Neural progenitor cell (in vitro differentiated cells): ENCODE measurements at regions not wholly inside any gene's neighbourhood (a gene's known extent, or its start where the extent isn't known, plus 50 kb on each side); places are given as distances from the start of the nearest gene placed in this dataset.

Experiments used
- DNase-seq: peaks from one replicate; pipeline ENCODE4 v3.0.0-alpha.2; 2016; ENCODE audit warnings: low spot score
- H2AFZ ChIP-seq: fragments of 200-600 bp; sonication (generic); replicated peaks from 2 replicates; pipeline ENCODE4 v1.6.1; 2016; ENCODE audit warnings: antibody characterized with exemption
- H3F3A ChIP-seq: fragments of 200-600 bp; sonication (generic); 2 replicates; pipeline ENCODE4 v1.6.1; 2016; ENCODE audit warnings: antibody characterized with exemption, low read depth
- H3K27ac ChIP-seq: fragments of 200-600 bp; sonication (generic); 2 replicates; pipeline ENCODE4 v1.5.1; 2016; ENCODE audit warnings: mild to moderate bottlenecking
- H3K27me3 ChIP-seq: fragments of 200-600 bp; sonication (generic); 2 replicates; pipeline ENCODE4 v1.6.1; 2016; ENCODE audit warnings: mild to moderate bottlenecking, moderate library complexity
- H3K36me3 ChIP-seq: fragments of 200-600 bp; sonication (generic); 2 replicates; pipeline ENCODE4 v1.5.1; 2016
- H3K4me1 ChIP-seq: fragments of 200-600 bp; sonication (generic); 2 replicates; pipeline ENCODE4 v1.6.1; 2016; ENCODE audit warnings: mixed run types
- H3K4me2 ChIP-seq: fragments of 200-600 bp; sonication (generic); 2 replicates; pipeline ENCODE4 v1.6.1; 2016
- H3K4me3 ChIP-seq: fragments of 200-600 bp; sonication (generic); 2 replicates; pipeline ENCODE4 v1.5.1; 2016
- H3K79me2 ChIP-seq: fragments of 200-600 bp; sonication (generic); 2 replicates; pipeline ENCODE4 v1.6.1; 2016; ENCODE audit warnings: low read depth
- H3K9ac ChIP-seq: fragments of 200-600 bp; sonication (generic); 2 replicates; pipeline ENCODE4 v1.6.1; 2016
- H3K9me3 ChIP-seq: fragments of 200-600 bp; sonication (generic); 2 replicates; pipeline ENCODE4 v1.5.1; 2016; ENCODE audit warnings: low read depth
- H4K20me1 ChIP-seq: fragments of 200-600 bp; sonication (generic); 2 replicates; pipeline ENCODE4 v1.6.1; 2016; ENCODE audit warnings: low read depth
- H3K27ac Mint-ChIP-seq: 3 replicates; pipeline ENCODE4 v1.8.0; 2021; ENCODE audit warnings: mixed read lengths
- H3K27me3 Mint-ChIP-seq: 2 replicates; pipeline ENCODE4 v1.8.0; 2022; ENCODE audit warnings: low read depth, mild to moderate bottlenecking, inconsistent platforms, moderate library complexity, mixed read lengths; ENCODE audit not compliant: insufficient read depth
- H3K36me3 Mint-ChIP-seq: 3 replicates; pipeline ENCODE4 v1.8.0; 2021; ENCODE audit warnings: mixed read lengths
- H3K4me1 Mint-ChIP-seq: 3 replicates; pipeline ENCODE4 v1.8.0; 2021; ENCODE audit warnings: mixed read lengths
- H3K4me3 Mint-ChIP-seq: 3 replicates; pipeline ENCODE4 v1.8.0; 2021; ENCODE audit warnings: mild to moderate bottlenecking, moderate library complexity, mixed read lengths
- H3K9me3 Mint-ChIP-seq: 3 replicates; pipeline ENCODE4 v1.8.0; 2020; ENCODE audit warnings: mixed read lengths
- CTCF ChIP-seq: fragments of 200-600 bp; sonication (generic); IDR thresholded peaks from 2 replicates; pipeline ENCODE4 v1.5.1; 2017; ENCODE audit warnings: antibody characterized with exemption, mild to moderate bottlenecking
- EZH2 ChIP-seq: fragments of 200-600 bp; sonication (generic); IDR thresholded peaks from 2 replicates; pipeline ENCODE4 v1.6.1; 2017; ENCODE audit warnings: antibody characterized with exemption, mild to moderate bottlenecking, moderate library complexity
- EZH2phosphoT487 ChIP-seq: fragments of 200-600 bp; sonication (generic); IDR thresholded peaks from 2 replicates; pipeline ENCODE4 v1.6.1; 2017; ENCODE audit warnings: antibody characterized with exemption

GRCh38 chr1:17998889-17999288 is 108.7 kb upstream of the IGSF21 start:
- H3K9me3 Mint-ChIP-seq: no peaks in the 10 kb centered on the region
- H3K9me3 ChIP-seq: no peaks in the 10 kb centered on the region
- no peaks in the 10 kb centered on the region for H4K20me1 ChIP-seq
- no peak overlapping the region for H2AFZ ChIP-seq
- no peaks in the 10 kb centered on the region for H3K27me3 ChIP-seq
- H3K4me2 ChIP-seq: no peak overlapping the region
- H3K4me1 ChIP-seq: peaks cover 6% of the 10 kb centered on the region
- H3K27ac ChIP-seq: no peak overlapping the region
- H3K27ac Mint-ChIP-seq: no peak overlapping the region
- no peak overlapping the region for H3K9ac ChIP-seq
- H3K79me2 ChIP-seq: no peaks in the 10 kb centered on the region
- peaks cover 9% of the 10 kb centered on the region for H3K27me3 Mint-ChIP-seq
- no peaks in the 10 kb centered on the region for H3K36me3 ChIP-seq
- H3K4me1 Mint-ChIP-seq: peaks cover 9% of the 10 kb centered on the region
- H3K4me3 ChIP-seq: no peak overlapping the region
- no peaks in the 10 kb centered on the region for H3F3A ChIP-seq
- H3K36me3 Mint-ChIP-seq: no peaks in the 10 kb centered on the region
- no peak for TF ChIP-seq EZH2phosphoT487
- TF ChIP-seq EZH2: no peak
- TF ChIP-seq CTCF: peak; percentile 27
- no peak overlapping the region for H3K4me3 Mint-ChIP-seq
- no peak for DNase-seq

- H3K4me1 ChIP-seq: peaks cover 6% of the 10 kb centered on the region
- peaks cover 9% of the 10 kb centered on the region for H3K27me3 Mint-ChIP-seq
Observed at GRCh38 chr1:17999884-18000283, 107.7 kb upstream of the IGSF21 start.

GRCh38 chr1:18001725-18002124 is 105.9 kb upstream of the IGSF21 start:
- Histone ChIP-seq H4K20me1 (no peaks in the 10 kb centered on the region), H3K79me2 (no peaks in the 10 kb centered on the region), H3K36me3 (no peaks in the 10 kb centered on the region), H3K4me3 (no peak overlapping the region), H3K27ac (no peak overlapping the region), H3K27me3 (no peaks in the 10 kb centered on the region), H3K9ac (no peak overlapping the region), H3K9me3 (no peaks in the 10 kb centered on the region), H3K4me1 (peaks cover 6% of the 10 kb centered on the region), H2AFZ (no peak overlapping the region), H3F3A (no peaks in the 10 kb centered on the region), H3K4me2 (no peak overlapping the region)
- no peak for DNase-seq
- Mint-ChIP-seq H3K4me3 (no peak overlapping the region), H3K36me3 (no peaks in the 10 kb centered on the region), H3K27ac (no peak overlapping the region), H3K27me3 (peaks cover 4% of the 10 kb centered on the region), H3K9me3 (no peaks in the 10 kb centered on the region), H3K4me1 (peaks cover 6% of the 10 kb centered on the region)
- no peak for TF ChIP-seq EZH2
- TF ChIP-seq CTCF: no peak
- TF ChIP-seq EZH2phosphoT487: no peak

More at GRCh38 chr1:17999884-18000283, 107.7 kb upstream of the IGSF21 start:
- Histone ChIP-seq H3K27ac (no peak overlapping the region), H2AFZ (no peak overlapping the region), H4K20me1 (no peaks in the 10 kb centered on the region), H3K4me2 (no peak overlapping the region), H3K36me3 (no peaks in the 10 kb centered on the region), H3K27me3 (no peaks in the 10 kb centered on the region), H3K79me2 (no peaks in the 10 kb centered on the region), H3K9ac (no peak overlapping the region), H3K4me3 (no peak overlapping the region), H3K9me3 (no peaks in the 10 kb centered on the region), H3F3A (no peaks in the 10 kb centered on the region)
- DNase-seq: no peak
- Mint-ChIP-seq H3K36me3 (no peaks in the 10 kb centered on the region), H3K27ac (no peak overlapping the region), H3K4me1 (peaks cover 9% of the 10 kb centered on the region), H3K9me3 (no peaks in the 10 kb centered on the region), H3K4me3 (no peak overlapping the region)
- no peak for TF ChIP-seq CTCF
- no peak for TF ChIP-seq EZH2phosphoT487
- TF ChIP-seq EZH2: no peak
